ENCODE measurements at regions not wholly inside any gene's neighbourhood (a gene's known extent, or its start where the extent isn't known, plus 50 kb on each side); places are given as distances from the start of the nearest gene placed in this dataset.
A peak's percentile ranks its signal among the peaks of the same experiment; 100 is the strongest.

DNA sequence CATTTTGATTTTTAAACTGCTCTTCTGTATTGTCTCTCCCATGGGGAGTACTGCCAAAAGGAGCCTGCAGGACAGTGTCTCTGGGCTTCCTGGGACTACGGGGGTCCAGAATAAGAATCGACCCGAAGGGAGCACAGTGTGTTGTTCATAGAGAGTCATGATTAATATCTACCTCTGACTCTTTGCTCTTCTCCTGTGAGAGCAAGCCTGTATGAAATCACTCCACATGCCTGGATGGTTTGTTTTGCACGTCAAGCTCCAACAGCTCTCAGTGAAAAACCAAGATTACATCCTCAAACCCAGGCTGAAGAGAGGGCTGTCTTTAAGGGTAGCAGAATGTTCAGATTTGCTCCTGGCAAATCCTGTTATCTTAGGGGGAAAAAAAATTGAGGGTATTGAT is 1860.0 kb upstream of the WWC1 start:
- BruUV-seq (replicated peaks), result no TSS peak
- H3K4me1 Mint-ChIP-seq (ENCODE audit: insufficient read depth, unreplicated experiment), result peaks cover 7% of the 10 kb centered on the region
- POLR2A ChIA-PET, result no interaction called here
- H3K36me3 Mint-ChIP-seq (ENCODE audit: insufficient read depth, unreplicated experiment), result no peaks in the 10 kb centered on the region
- intact Hi-C loops (cut with micrococcal nuclease), result no loop called here
- no peaks in the 10 kb centered on the region for H3K27me3 Mint-ChIP-seq (ENCODE audit: insufficient read depth, unreplicated experiment)
- CTCF ChIA-PET, result interaction anchor here (0.8 to 1.1 kb wide), 2 partner anchors 47 to 213 kb away, joined by 3 read pairs; no protein-coding TSS in a partner anchor
- H3K9me3 Mint-ChIP-seq (ENCODE audit: unreplicated experiment), result no peaks in the 10 kb centered on the region
- H3K4me3 Mint-ChIP-seq (ENCODE audit: unreplicated experiment), result no peak overlapping the region
- no peak overlapping the region for H3K27ac Mint-ChIP-seq (ENCODE audit: low read depth, unreplicated experiment)
- no peak for DNase-seq (ENCODE audit: unreplicated experiment)
- no peak for TF ChIP-seq CTCF (IDR thresholded peaks at IDR 0.05; ENCODE audit: unreplicated experiment)

GRCh38 chr5:166433679-166434078 is 1857.8 kb upstream of the WWC1 start:
- H3K27ac Mint-ChIP-seq (ENCODE audit: low read depth, unreplicated experiment), result no peak overlapping the region
- ChIA-PET POLR2A (interaction anchor here (0.6 to 0.7 kb wide), 2 partner anchors 246 to 817 kb away, joined by 4 to 7 read pairs; no protein-coding TSS in a partner anchor), CTCF (interaction anchor here (0.5 to 1.2 kb wide), 4 partner anchors 19 to 846 kb away, joined by 3 read pairs; no protein-coding TSS in a partner anchor)
- TF ChIP-seq CTCF (IDR thresholded peaks at IDR 0.05; ENCODE audit: unreplicated experiment), result no peak
- H3K27me3 Mint-ChIP-seq (ENCODE audit: insufficient read depth, unreplicated experiment), result no peaks in the 10 kb centered on the region
- H3K4me1 Mint-ChIP-seq (ENCODE audit: insufficient read depth, unreplicated experiment), result peaks cover 14% of the 10 kb centered on the region
- H3K4me3 Mint-ChIP-seq (ENCODE audit: unreplicated experiment), result no peak overlapping the region
- intact Hi-C loops (cut with micrococcal nuclease), result no loop called here
- no peak for DNase-seq (ENCODE audit: unreplicated experiment)
- no TSS peak for BruUV-seq (replicated peaks)
- H3K9me3 Mint-ChIP-seq (ENCODE audit: unreplicated experiment), result no peaks in the 10 kb centered on the region
- H3K36me3 Mint-ChIP-seq (ENCODE audit: insufficient read depth, unreplicated experiment), result no peaks in the 10 kb centered on the region

DNA sequence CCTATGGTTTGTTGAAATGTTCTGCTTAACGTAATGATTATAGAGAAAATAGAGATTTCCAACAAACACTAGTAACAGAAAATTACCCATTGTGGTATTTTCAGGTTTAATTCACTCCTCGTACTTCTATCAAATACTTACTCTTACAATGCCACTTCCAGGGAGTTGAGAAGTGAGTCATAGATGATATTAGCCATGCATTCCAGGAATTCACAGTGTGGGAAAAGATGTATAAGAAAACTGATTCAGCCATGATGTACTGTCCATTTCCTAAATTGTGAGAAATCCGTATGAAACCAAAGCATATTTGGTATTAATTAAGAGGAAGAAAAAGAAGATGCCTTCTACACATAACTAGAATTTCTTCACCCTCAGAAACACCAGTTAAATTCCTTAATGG is 1854.6 kb upstream of the WWC1 start:
- H3K4me1 Mint-ChIP-seq (ENCODE audit: insufficient read depth, unreplicated experiment), result peaks cover 7% of the 10 kb centered on the region
- DNase-seq (ENCODE audit: unreplicated experiment), result peak; percentile 73
- BruUV-seq (replicated peaks), result no TSS peak
- H3K4me3 Mint-ChIP-seq (ENCODE audit: unreplicated experiment), result no peak overlapping the region
- H3K27ac Mint-ChIP-seq (ENCODE audit: low read depth, unreplicated experiment), result no peak overlapping the region
- no peaks in the 10 kb centered on the region for H3K9me3 Mint-ChIP-seq (ENCODE audit: unreplicated experiment)
- CTCF ChIA-PET, result no interaction called here
- TF ChIP-seq CTCF (IDR thresholded peaks at IDR 0.05; ENCODE audit: unreplicated experiment), result no peak
- no peaks in the 10 kb centered on the region for H3K27me3 Mint-ChIP-seq (ENCODE audit: insufficient read depth, unreplicated experiment)
- intact Hi-C loops (cut with micrococcal nuclease), result no loop called here
- POLR2A ChIA-PET, result interaction anchor here (0.7 kb wide), 1 partner anchor 171 kb away, joined by 3 read pairs; no protein-coding TSS in a partner anchor
- no peaks in the 10 kb centered on the region for H3K36me3 Mint-ChIP-seq (ENCODE audit: insufficient read depth, unreplicated experiment)

GRCh38 chr5:166486348-166486747 is 1805.1 kb upstream of the WWC1 start:
- Mint-ChIP-seq H3K9me3 (ENCODE audit: unreplicated experiment) (peaks cover 8% of the 10 kb centered on the region), H3K27ac (ENCODE audit: low read depth, unreplicated experiment) (no peak overlapping the region), H3K4me3 (ENCODE audit: unreplicated experiment) (no peak overlapping the region), H3K27me3 (ENCODE audit: insufficient read depth, unreplicated experiment) (no peaks in the 10 kb centered on the region), H3K36me3 (ENCODE audit: insufficient read depth, unreplicated experiment) (no peaks in the 10 kb centered on the region), H3K4me1 (ENCODE audit: insufficient read depth, unreplicated experiment) (no peaks in the 10 kb centered on the region)
- ChIA-PET CTCF (no interaction called here), POLR2A (interaction anchor here (0.5 kb wide), 1 partner anchor 226 kb away, joined by 3 read pairs; no protein-coding TSS in a partner anchor)
- TF ChIP-seq CTCF (IDR thresholded peaks at IDR 0.05; ENCODE audit: unreplicated experiment), result no peak
- intact Hi-C loops (cut with micrococcal nuclease), result no loop called here
- no peak for DNase-seq (ENCODE audit: unreplicated experiment)
- no TSS peak for BruUV-seq (replicated peaks)

Data from MCF 10A (cell line).